ENCODE measurements at regions not wholly inside any gene's neighbourhood (a gene's known extent, or its start where the extent isn't known, plus 50 kb on each side); places are given as distances from the start of the nearest gene placed in this dataset.

GRCh38 chr5:5816960-5817359 lies 394.5 kb downstream of the ICE1 start:
- no peak for TF ChIP-seq CTCF (IDR thresholded peaks at IDR 0.05; ENCODE audit: low read depth, low read length)
- no peak for DNase-seq
- Histone ChIP-seq H3K9me3 (ENCODE audit: severe bottlenecking) (peaks cover 3% of the 10 kb centered on the region), H3K27ac (no peak overlapping the region), H3K36me3 (no peaks in the 10 kb centered on the region), H3K27me3 (ENCODE audit: insufficient read depth, low read depth, severe bottlenecking) (no peaks in the 10 kb centered on the region), H3K4me3 (ENCODE audit: low read depth, low read length) (no peak overlapping the region)

GRCh38 chr5:5813441-5813840 lies 391.0 kb downstream of the ICE1 start:
- no peaks in the 10 kb centered on the region for H3K36me3 ChIP-seq
- no peak overlapping the region for H3K27ac ChIP-seq
- no peak overlapping the region for H3K4me3 ChIP-seq (ENCODE audit: low read depth, low read length)
- H3K27me3 ChIP-seq (ENCODE audit: insufficient read depth, low read depth, severe bottlenecking), result no peaks in the 10 kb centered on the region
- H3K9me3 ChIP-seq (ENCODE audit: severe bottlenecking), result no peaks in the 10 kb centered on the region
- no peak for TF ChIP-seq CTCF (IDR thresholded peaks at IDR 0.05; ENCODE audit: low read depth, low read length)
- DNase-seq, result no peak

- no peak for TF ChIP-seq CTCF (IDR thresholded peaks at IDR 0.05; ENCODE audit: low read depth, low read length)
- Histone ChIP-seq H3K27ac (no peak overlapping the region), H3K27me3 (ENCODE audit: insufficient read depth, low read depth, severe bottlenecking) (no peaks in the 10 kb centered on the region), H3K9me3 (ENCODE audit: severe bottlenecking) (peaks cover 4% of the 10 kb centered on the region), H3K4me3 (ENCODE audit: low read depth, low read length) (no peak overlapping the region), H3K36me3 (no peaks in the 10 kb centered on the region)
- DNase-seq, result no peak
Observed at GRCh38 chr5:5810461-5810860, 388.0 kb downstream of the ICE1 start.

- no peak for DNase-seq
- Histone ChIP-seq H3K36me3 (no peaks in the 10 kb centered on the region), H3K4me3 (ENCODE audit: low read depth, low read length) (no peak overlapping the region), H3K27me3 (ENCODE audit: insufficient read depth, low read depth, severe bottlenecking) (no peaks in the 10 kb centered on the region), H3K9me3 (ENCODE audit: severe bottlenecking) (peaks cover 4% of the 10 kb centered on the region), H3K27ac (no peak overlapping the region)
- TF ChIP-seq CTCF (IDR thresholded peaks at IDR 0.05; ENCODE audit: low read depth, low read length), result no peak
Observed at GRCh38 chr5:5805916-5806315, 383.4 kb downstream of the ICE1 start.

- H3K9me3 ChIP-seq (ENCODE audit: severe bottlenecking), result peaks cover 4% of the 10 kb centered on the region
- no peak for DNase-seq
- H3K36me3 ChIP-seq, result no peaks in the 10 kb centered on the region
- H3K27ac ChIP-seq, result no peak overlapping the region
- no peak for TF ChIP-seq CTCF (IDR thresholded peaks at IDR 0.05; ENCODE audit: low read depth, low read length)
- H3K4me3 ChIP-seq (ENCODE audit: low read depth, low read length), result no peak overlapping the region
- H3K27me3 ChIP-seq (ENCODE audit: insufficient read depth, low read depth, severe bottlenecking), result no peaks in the 10 kb centered on the region
Observed at GRCh38 chr5:5804478-5805233, 382.2 kb downstream of the ICE1 start.
